C1 segment of cervical spinal cord (tissue), 14 donors: ENCODE measurements at regions not wholly inside any gene's neighbourhood (a gene's known extent, or its start where the extent isn't known, plus 50 kb on each side); places are given as distances from the start of the nearest gene placed in this dataset.
"Not testable (repeated sequence)": the region's sequence is repeated elsewhere in the genome, so short reads cannot be mapped to it uniquely, and the experiment has no call there.

Experiments used
- DNase-seq, 14 donors: peaks; one replicate each; lab custom pipeline; 2025; lab: John Stamatoyannopoulos, UW

DNA sequence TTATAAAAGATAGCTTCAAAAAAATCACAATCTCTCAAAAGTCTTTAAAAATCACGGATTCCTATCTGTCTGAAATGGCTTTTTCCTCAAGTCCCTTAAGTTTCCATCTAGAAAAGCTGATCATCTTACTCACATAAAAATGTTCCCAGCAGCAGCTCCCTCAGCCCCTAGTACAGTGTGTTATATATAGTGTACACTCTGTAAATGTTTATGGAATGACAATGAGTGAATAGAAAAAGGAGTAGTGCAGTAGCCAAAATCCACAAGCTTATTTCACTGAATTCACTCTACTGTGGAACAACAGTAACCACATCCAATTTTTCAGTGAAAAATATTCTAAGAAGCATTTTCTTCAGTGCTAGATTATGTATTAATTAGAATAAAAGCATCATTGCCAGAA is 609.4 kb downstream of the DTWD2 start:
- DNase-seq: no peak

DNA sequence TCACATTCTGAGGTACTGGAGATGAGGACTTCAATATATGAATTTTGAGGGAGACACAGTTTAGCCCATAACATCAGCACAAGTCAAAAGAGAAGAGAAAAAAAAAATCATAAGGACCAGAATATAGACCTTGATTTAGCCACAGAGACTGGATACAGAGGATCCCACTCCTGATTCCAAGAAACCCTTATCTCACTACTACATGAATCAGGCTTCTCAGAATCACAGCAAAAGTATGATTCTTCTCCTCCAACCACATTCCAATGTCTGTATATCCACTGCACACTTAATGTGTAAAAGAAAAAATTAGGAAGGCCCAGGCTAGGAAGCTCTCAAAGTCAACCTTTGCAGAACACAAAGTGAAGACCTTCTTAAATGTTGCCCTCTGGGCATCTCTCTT is 610.9 kb downstream of the DTWD2 start:
- DNase-seq: no peak

- DNase-seq: peak in 1 of 14 donors; percentile 35
Measured at GRCh38 chr5:118371973-118372831, 616.1 kb downstream of the DTWD2 start.

- no peak for DNase-seq
Measured at GRCh38 chr5:118366429-118366828, 621.9 kb downstream of the DTWD2 start.

DNA sequence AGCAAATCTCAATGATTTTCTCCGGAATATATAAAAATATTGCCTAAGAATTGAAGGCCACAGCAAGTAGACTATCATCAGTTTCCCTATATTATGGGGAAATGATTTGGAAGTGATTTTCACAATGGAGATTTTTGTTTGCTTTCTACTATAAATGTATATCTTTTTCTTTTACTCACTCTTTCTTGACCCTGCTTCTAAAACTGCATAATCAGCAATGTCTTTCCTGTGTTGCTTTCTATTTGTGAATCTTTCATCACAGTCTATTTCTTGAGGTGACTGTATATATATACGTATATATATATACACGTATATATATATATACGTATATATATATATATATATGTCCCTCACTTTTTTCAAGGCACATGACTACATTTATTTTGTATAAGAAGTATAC is 622.6 kb downstream of the DTWD2 start:
- no peak for DNase-seq

DNA sequence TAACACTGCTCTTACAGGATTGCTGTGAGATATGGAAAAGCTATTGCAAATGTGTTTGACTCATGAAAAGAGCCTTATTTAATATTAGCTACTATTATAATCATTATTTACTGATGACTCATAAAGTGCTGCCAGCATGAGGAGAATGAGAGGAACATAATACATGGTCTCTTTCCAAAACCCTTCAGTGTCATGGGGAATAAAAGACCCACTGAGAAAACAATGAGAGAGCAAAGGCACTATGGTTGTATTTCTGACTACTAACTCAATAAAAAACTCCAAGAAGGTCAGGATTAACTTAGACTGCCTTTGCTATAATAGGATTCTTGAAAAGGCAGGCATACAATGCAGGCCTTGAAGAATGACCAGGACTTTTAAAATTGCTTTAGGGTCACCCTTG is 633.5 kb downstream of the DTWD2 start:
- no peak for DNase-seq

DNA sequence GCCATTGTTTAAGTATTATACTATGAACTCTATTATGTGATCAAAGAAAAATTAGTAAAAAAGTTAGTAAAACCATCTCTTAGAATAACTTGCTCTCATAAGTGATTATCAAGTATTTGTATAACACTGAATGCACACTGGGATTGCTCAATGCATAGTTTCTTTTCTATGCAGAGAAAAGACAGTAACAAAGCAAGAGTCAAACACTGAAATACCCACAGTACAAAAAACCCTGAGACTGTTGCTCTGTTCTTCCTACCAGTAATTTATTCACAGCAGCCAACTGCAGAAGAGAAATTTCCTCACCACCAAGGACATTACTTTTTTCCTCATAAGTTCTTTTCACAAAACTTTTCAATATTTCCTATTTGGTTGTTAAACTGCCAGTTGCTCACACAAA is 634.4 kb downstream of the DTWD2 start:
- no peak for DNase-seq

DNA sequence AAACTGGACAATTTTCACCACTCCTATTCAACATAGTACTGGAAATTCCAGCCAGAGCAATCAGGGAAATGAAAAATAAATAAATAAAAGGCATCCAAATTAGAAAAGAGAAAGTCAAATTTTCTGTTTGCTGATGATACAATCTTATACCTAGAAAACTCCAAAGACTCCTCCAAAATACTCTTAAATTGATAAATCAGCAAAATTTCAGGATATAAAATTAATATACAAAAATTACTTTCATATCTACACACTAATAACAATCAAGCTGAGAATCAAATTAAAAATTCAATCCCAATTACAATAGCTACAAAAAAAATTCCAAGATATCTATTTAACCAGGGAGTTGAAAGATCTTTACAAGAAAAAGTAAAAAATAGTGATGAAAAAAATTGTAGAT is 651.9 kb downstream of the DTWD2 start:
- DNase-seq: no peak

GRCh38 chr5:118327389-118327788 is 661.0 kb downstream of the DTWD2 start:
- no peak for DNase-seq

DNA sequence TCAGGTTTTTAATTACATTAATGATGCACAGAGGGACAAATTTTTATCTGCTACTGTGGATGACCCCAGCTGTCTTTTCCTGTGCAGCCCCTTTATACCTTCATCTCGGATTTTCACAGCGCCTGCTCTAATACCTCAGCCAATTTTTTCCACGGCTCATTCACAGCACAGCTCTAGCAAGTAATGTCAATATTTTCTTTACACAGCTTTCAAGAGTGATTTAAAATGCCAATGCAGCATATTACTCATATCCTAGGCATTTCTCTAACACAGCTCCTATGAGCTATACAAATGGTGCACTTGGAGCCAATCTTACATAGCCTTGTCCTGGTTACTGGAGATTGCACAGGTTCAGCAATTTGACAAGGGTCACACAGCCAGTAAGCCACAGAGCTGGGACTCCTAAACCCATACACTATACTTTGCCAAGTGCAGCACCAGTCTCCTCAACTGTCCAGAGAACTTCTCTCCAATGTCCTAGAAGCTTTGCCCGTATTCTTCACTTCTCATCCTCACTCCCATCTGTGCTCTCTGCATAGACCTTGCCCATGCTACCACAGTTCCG is 661.8 kb downstream of the DTWD2 start:
- no peak for DNase-seq

- no peak for DNase-seq
Measured at GRCh38 chr5:118325931-118326330, 662.4 kb downstream of the DTWD2 start.

- DNase-seq: not testable (repeated sequence)
Measured at GRCh38 chr5:118323723-118324122, 664.6 kb downstream of the DTWD2 start.

DNA sequence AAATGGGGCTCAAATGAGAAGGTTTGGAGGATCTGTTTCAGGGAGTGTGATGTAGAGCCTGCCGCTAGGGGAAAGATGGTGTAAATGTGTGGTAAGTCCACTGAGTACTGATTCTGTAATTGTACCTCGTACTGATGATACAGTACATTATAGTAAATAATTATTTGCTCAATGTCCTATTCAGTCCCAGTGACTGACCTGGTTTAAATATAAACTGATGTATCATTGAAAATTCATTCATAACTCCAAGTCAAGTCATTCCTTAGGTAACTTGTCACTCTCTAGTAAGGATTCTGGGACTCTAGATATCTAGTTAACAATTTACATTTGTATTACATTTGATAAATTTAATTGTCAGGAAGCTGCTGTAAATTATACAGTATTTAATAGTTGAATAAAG is 667.3 kb downstream of the DTWD2 start:
- DNase-seq: no peak

DNA sequence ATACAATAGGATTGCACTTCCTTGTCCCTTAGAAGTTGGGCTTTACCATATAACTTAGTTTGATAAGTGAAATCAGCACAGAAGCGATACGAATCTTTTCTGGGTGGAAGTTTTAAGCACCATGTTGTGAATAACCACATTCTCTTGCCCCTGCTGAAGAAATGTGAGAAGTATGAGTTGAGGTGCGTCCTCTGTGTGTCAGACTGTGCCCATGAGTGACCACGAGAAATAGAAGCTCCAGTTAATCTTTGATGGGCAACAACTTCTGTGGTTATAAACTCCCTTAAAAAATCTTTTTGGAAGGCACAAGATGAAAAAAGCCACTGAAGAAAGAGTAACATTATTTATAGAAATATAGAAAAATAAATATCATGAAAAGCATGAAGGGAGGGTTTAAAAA is 668.2 kb downstream of the DTWD2 start:
- no peak for DNase-seq

DNA sequence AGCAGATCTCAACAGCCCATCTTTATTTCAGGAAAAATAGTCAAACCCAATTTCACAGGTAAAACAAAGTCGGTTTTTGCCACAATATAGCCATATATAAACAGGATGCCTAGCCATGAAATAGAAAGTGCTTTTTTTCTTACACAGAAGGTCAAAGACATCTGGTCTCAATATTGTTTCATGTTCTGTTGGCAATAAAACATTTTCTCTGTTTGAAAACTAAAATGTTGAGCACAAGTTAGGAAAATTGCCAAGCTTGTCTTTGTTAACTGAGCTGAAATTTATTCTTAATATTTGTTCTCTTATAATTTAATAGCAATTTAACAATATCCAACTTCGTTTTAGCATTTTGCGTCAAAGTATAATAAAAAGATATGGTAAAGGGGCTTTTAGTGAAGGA is 673.4 kb downstream of the DTWD2 start:
- no peak for DNase-seq

DNA sequence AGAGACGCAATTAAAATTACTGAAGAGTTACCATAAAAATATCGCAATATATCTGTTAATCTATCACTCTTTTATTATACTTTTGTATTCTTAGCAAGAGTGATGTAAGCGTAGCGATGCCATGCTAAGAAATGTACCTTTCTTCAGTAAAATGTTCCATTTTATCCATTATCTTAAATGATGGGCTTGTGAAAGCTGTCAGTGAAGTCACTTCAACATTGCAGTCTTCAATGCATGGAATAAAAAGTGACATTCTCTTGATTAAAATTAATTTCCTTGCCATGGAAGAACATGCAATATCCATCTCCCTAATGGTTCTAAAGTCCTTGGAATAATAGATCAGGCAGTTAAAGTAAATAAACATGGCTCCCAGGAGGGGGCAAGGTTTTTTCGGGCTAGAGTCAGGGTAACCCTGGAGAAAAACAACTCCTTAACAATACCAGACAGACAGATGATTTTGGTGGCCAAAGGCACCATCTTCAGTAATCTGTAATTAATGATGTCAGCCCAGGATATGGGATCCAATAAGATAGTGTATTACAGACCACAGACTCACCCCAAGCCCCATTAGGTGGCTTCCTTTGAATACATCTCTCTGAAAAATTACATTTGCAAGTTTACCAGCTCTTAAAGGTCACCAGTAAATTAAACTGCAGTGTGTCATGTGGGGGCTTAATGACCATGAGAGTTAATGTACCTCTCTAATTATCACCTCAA is 677.1 kb downstream of the DTWD2 start:
- no peak for DNase-seq

DNA sequence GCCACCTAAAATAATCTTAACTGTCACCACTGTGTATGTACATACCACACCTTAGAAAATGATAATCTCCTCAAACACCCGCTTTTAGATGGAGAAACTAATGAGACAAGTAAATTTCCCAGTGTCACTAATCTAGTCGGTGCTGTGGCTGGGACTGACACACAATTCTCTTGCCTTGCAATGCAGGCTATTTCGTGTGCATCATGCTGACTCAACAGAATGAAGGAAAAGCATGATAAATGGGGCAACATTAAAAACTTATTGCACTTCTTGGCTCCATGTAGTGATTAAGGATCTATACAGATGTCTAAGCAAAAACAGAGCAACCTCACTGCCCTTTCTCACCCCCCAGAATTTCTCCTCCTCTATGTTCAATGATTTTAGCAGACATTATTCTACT is 677.9 kb downstream of the DTWD2 start:
- DNase-seq: no peak

DNA sequence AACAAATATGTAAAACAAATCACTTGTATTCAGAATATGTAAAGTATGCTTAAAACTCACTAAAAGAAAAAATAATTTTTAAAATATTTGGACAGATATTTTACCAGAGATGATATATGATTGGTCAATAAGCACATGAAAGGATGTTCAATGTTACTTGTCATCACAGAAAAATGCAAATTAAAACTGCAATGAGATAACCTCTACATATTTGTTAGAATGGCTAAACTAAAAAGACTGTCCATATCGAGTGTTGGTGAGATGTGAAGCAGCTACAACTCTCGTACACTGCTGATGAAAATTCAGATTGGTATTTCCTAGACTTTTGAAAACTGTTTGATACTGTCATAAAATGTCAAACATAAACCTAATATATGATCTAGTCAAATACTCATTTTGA is 685.1 kb downstream of the DTWD2 start:
- no peak for DNase-seq

DNA sequence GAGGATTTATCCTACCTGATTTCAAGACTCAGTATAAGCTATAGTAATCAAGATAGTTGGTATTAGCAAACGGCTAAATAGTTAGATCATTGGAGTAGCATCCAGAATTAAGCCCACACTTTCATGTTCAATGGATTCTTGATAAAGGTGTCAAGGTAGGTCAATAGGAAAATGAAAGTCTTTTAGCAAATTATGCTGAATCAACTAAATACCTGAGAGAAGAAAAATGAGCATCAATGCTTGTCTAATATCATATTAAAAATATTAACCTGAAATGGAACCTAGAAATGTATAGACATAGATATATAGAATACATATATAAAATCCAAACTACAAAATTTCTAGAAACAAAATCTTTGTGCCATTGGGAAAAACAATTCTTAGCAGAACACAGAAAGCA is 685.6 kb downstream of the DTWD2 start:
- no peak for DNase-seq

- DNase-seq: no peak
Measured at GRCh38 chr5:118301696-118302095, 686.7 kb downstream of the DTWD2 start.

DNA sequence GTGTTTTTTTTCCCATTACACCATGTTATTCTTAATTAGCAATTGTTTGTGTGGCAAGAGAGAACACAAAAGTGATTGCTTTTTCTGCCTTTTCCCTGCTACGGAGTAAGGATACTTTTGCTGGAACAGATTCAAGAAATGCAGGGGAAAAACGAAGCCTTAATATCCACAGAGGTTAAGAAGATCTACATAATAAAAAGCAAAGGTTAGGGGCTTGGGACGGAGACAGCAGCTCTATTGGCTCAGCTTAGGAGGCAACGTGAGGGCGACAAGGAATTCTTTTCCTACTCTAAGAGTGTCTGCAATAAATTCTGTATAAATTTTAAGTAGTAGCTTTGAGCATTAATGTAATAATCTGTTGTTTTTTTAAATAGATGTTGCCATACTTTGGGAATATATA is 693.3 kb downstream of the DTWD2 start:
- no peak for DNase-seq

GRCh38 chr5:118293378-118293777 is 695.0 kb downstream of the DTWD2 start:
- DNase-seq: no peak

DNA sequence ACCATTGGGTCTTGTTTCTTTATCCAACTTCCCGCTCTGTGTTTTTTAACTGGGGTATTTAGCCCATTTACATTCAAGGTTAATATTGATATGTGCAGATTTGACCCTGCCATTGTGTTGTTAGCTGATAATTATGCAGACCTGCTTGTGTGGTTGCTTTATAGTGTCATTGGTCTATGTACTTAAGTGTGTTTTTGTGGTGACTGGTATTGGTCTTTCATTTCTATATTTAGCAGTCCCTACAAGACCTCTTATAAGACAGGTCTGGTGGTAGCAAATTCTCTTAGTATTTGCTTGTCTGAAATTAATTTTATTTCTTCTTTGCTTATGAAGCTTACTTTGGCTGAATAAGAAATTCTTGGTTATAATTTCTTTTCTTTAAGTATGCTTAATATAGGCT is 698.1 kb downstream of the DTWD2 start:
- DNase-seq: no peak
